BLaER1 treated with 17β-estradiol and CSF1 and Interleukin-3, amounts not matched to agents 10 nM and 100 nM (cell line): ENCODE measurements at regions not wholly inside any gene's neighbourhood (a gene's known extent, or its start where the extent isn't known, plus 50 kb on each side); places are given as distances from the start of the nearest gene placed in this dataset.
"Not testable (repeated sequence)": the region's sequence is repeated elsewhere in the genome, so short reads cannot be mapped to it uniquely, and the experiment has no call there.

ENCODE experiments used
- H3K27ac ChIP-seq, 11 experiments: shearing (Covaris generic); formaldehyde crosslinking; 2 replicates each; pipeline ENCODE4 v1.8.1; 2022
- H3K27me3 ChIP-seq, 11 experiments: shearing (Covaris generic); formaldehyde crosslinking; 2 replicates each; pipeline ENCODE4 v1.8.1; 2022
- H3K36me3 ChIP-seq, 11 experiments: shearing (Covaris generic); formaldehyde crosslinking; 2 replicates each; pipeline ENCODE4 v1.8.1; 2022
- H3K4me1 ChIP-seq, 10 experiments: shearing (Covaris generic); formaldehyde crosslinking; 2 replicates each; pipeline ENCODE4 v1.8.1; 2022
- H3K4me2 ChIP-seq, 11 experiments: shearing (Covaris generic); formaldehyde crosslinking; 2 replicates each; pipeline ENCODE4 v1.8.1; 2022
- H3K4me3 ChIP-seq, 10 experiments: shearing (Covaris generic); formaldehyde crosslinking; 2 replicates each; pipeline ENCODE4 v1.8.1; 2022
- H3K9ac ChIP-seq, 11 experiments: shearing (Covaris generic); formaldehyde crosslinking; 2 replicates each; pipeline ENCODE4 v1.8.1; 2022
- H3K9me3 ChIP-seq, 11 experiments: shearing (Covaris generic); formaldehyde crosslinking; replicated peaks in 1 of 11; 2 replicates each; pipeline ENCODE4 v1.8.1; 2022
- H4K20me1 ChIP-seq, 11 experiments: shearing (Covaris generic); formaldehyde crosslinking; 2 replicates each; pipeline ENCODE4 v1.8.1; 2022
- Cebpa-rat ChIP-seq, 11 experiments: shearing (Covaris generic); IDR thresholded peaks; 2 replicates each; pipeline ENCODE4 v1.8.1; 2022

- no peak overlapping the region for H3K4me3 ChIP-seq
- H3K36me3 ChIP-seq = no peaks in the 10 kb centered on the region
- no peaks in the 10 kb centered on the region for H3K9me3 ChIP-seq
- H3K27me3 ChIP-seq = no peaks in the 10 kb centered on the region
- H3K4me2 ChIP-seq = no peak overlapping the region
- TF ChIP-seq Cebpa-rat (IDR thresholded peaks at IDR 0.05) = no peak
- H3K9ac ChIP-seq = no peak overlapping the region
- H4K20me1 ChIP-seq = no peaks in the 10 kb centered on the region
- H3K4me1 ChIP-seq = no peaks in the 10 kb centered on the region
- no peak overlapping the region for H3K27ac ChIP-seq
Measured at GRCh38 chr5:42217791-42218190, 205.4 kb upstream of the GHR start.

GRCh38 chr5:42225009-42225408, 198.2 kb upstream of the GHR start:
- H4K20me1 ChIP-seq = no peaks in the 10 kb centered on the region
- H3K27me3 ChIP-seq = no peaks in the 10 kb centered on the region
- no peak for TF ChIP-seq Cebpa-rat (IDR thresholded peaks at IDR 0.05)
- no peaks in the 10 kb centered on the region for H3K36me3 ChIP-seq
- no peak overlapping the region for H3K9ac ChIP-seq
- no peak overlapping the region for H3K27ac ChIP-seq
- H3K4me3 ChIP-seq = no peak overlapping the region
- no peak overlapping the region for H3K4me2 ChIP-seq
- no peaks in the 10 kb centered on the region for H3K9me3 ChIP-seq
- H3K4me1 ChIP-seq = no peaks in the 10 kb centered on the region

GRCh38 chr5:42228279-42228678, 195.0 kb upstream of the GHR start:
- H3K4me3 ChIP-seq = no peak overlapping the region
- H3K4me2 ChIP-seq = no peak overlapping the region
- H3K4me1 ChIP-seq = peaks cover 0 to 10% (median 0%) of the 10 kb centered on the region in 10 experiments; a peak in 5 of 20 replicates
- no peaks in the 10 kb centered on the region for H4K20me1 ChIP-seq
- no peaks in the 10 kb centered on the region for H3K36me3 ChIP-seq
- H3K9ac ChIP-seq = no peak overlapping the region
- TF ChIP-seq Cebpa-rat (IDR thresholded peaks at IDR 0.05) = no peak
- H3K27ac ChIP-seq = no peak overlapping the region
- H3K27me3 ChIP-seq = no peaks in the 10 kb centered on the region
- H3K9me3 ChIP-seq = no peaks in the 10 kb centered on the region

GRCh38 chr5:42230839-42231238, 192.4 kb upstream of the GHR start:
- TF ChIP-seq Cebpa-rat (IDR thresholded peaks at IDR 0.05) = no peak
- H3K4me3 ChIP-seq = no peak overlapping the region
- peaks cover 0 to 10% (median 0%) of the 10 kb centered on the region in 10 experiments; a peak in 5 of 20 replicates for H3K4me1 ChIP-seq
- H3K36me3 ChIP-seq = no peaks in the 10 kb centered on the region
- H4K20me1 ChIP-seq = no peaks in the 10 kb centered on the region
- no peaks in the 10 kb centered on the region for H3K27me3 ChIP-seq
- no peak overlapping the region for H3K9ac ChIP-seq
- H3K4me2 ChIP-seq = peak overlapping the region in 3 of 11 experiments; percentile 43 to 56 (median 54); a peak in 6 of 22 replicates
- H3K27ac ChIP-seq = no peak overlapping the region
- no peaks in the 10 kb centered on the region for H3K9me3 ChIP-seq

- Histone ChIP-seq H3K27ac (no peak overlapping the region), H3K9ac (no peak overlapping the region)
- no peak for TF ChIP-seq Cebpa-rat (IDR thresholded peaks at IDR 0.05)
Measured at GRCh38 chr5:42235241-42235640, 188.0 kb upstream of the GHR start.

GRCh38 chr5:42235837-42236236, 187.4 kb upstream of the GHR start:
- peaks cover 0 to 5% (median 0%) of the 10 kb centered on the region in 10 experiments; a peak in 5 of 20 replicates for H3K4me1 ChIP-seq
- H3K27me3 ChIP-seq = no peaks in the 10 kb centered on the region
- H3K4me2 ChIP-seq = no peak overlapping the region
- no peak overlapping the region for H3K4me3 ChIP-seq
- H3K27ac ChIP-seq = no peak overlapping the region
- no peaks in the 10 kb centered on the region for H3K36me3 ChIP-seq
- H3K9ac ChIP-seq = no peak overlapping the region
- no peaks in the 10 kb centered on the region for H4K20me1 ChIP-seq
- no peaks in the 10 kb centered on the region for H3K9me3 ChIP-seq
- no peak for TF ChIP-seq Cebpa-rat (IDR thresholded peaks at IDR 0.05)

More at GRCh38 chr5:42235241-42235640, 188.0 kb upstream of the GHR start:
- Histone ChIP-seq H3K4me3 (no peak overlapping the region), H4K20me1 (no peaks in the 10 kb centered on the region), H3K9me3 (no peaks in the 10 kb centered on the region), H3K27me3 (no peaks in the 10 kb centered on the region), H3K4me1 (peaks cover 0 to 10% (median 0%) of the 10 kb centered on the region in 10 experiments; a peak in 5 of 20 replicates), H3K36me3 (no peaks in the 10 kb centered on the region), H3K4me2 (no peak overlapping the region)

GRCh38 chr5:42241636-42242035, 181.6 kb upstream of the GHR start:
- H3K27me3 ChIP-seq = no peaks in the 10 kb centered on the region
- no peaks in the 10 kb centered on the region for H3K36me3 ChIP-seq
- no peak overlapping the region for H3K4me3 ChIP-seq
- no peak overlapping the region for H3K4me2 ChIP-seq
- H3K9ac ChIP-seq = no peak overlapping the region
- no peaks in the 10 kb centered on the region for H3K4me1 ChIP-seq
- H4K20me1 ChIP-seq = no peaks in the 10 kb centered on the region
- H3K9me3 ChIP-seq = no peaks in the 10 kb centered on the region
- H3K27ac ChIP-seq = no peak overlapping the region
- TF ChIP-seq Cebpa-rat (IDR thresholded peaks at IDR 0.05) = no peak

GRCh38 chr5:42242210-42242609, 181.0 kb upstream of the GHR start:
- Histone ChIP-seq H3K9ac (no peak overlapping the region), H3K27me3 (no peaks in the 10 kb centered on the region), H3K27ac (no peak overlapping the region), H3K4me3 (no peak overlapping the region), H3K4me2 (no peak overlapping the region), H3K4me1 (no peaks in the 10 kb centered on the region), H3K36me3 (no peaks in the 10 kb centered on the region), H3K9me3 (no peaks in the 10 kb centered on the region), H4K20me1 (no peaks in the 10 kb centered on the region)
- TF ChIP-seq Cebpa-rat (IDR thresholded peaks at IDR 0.05) = no peak

GRCh38 chr5:42242881-42243485, 180.3 kb upstream of the GHR start:
- H3K27me3 ChIP-seq = no peaks in the 10 kb centered on the region

GRCh38 chr5:42252306-42252705, 170.9 kb upstream of the GHR start:
- Histone ChIP-seq H3K27me3 (no peaks in the 10 kb centered on the region), H3K4me1 (no peaks in the 10 kb centered on the region), H4K20me1 (no peaks in the 10 kb centered on the region), H3K27ac (no peak overlapping the region), H3K36me3 (no peaks in the 10 kb centered on the region), H3K9me3 (no peaks in the 10 kb centered on the region), H3K9ac (no peak overlapping the region), H3K4me2 (no peak overlapping the region), H3K4me3 (no peak overlapping the region)
- no peak for TF ChIP-seq Cebpa-rat (IDR thresholded peaks at IDR 0.05)

More at GRCh38 chr5:42242881-42243485, 180.3 kb upstream of the GHR start:
- no peaks in the 10 kb centered on the region for H3K9me3 ChIP-seq
- H3K4me2 ChIP-seq = no peak overlapping the region
- no peak overlapping the region for H3K9ac ChIP-seq
- no peaks in the 10 kb centered on the region for H4K20me1 ChIP-seq
- TF ChIP-seq Cebpa-rat (IDR thresholded peaks at IDR 0.05) = no peak
- no peaks in the 10 kb centered on the region for H3K36me3 ChIP-seq
- no peak overlapping the region for H3K27ac ChIP-seq
- H3K4me1 ChIP-seq = no peaks in the 10 kb centered on the region
- H3K4me3 ChIP-seq = no peak overlapping the region

GRCh38 chr5:42259914-42260313, 163.3 kb upstream of the GHR start:
- H3K9ac ChIP-seq, H3K4me1 ChIP-seq, H3K27ac ChIP-seq, H4K20me1 ChIP-seq, H3K4me3 ChIP-seq, H3K36me3 ChIP-seq, H3K4me2 ChIP-seq, H3K27me3 ChIP-seq: not testable (repeated sequence)
- H3K9me3 ChIP-seq = peaks cover 0 to 28% (median 6%) of the 10 kb centered on the region in 11 experiments; a peak in 11 of 22 replicates
